Stomach smooth muscle (tissue), 2 donors: ENCODE measurements at regions not wholly inside any gene's neighbourhood (a gene's known extent, or its start where the extent isn't known, plus 50 kb on each side); places are given as distances from the start of the nearest gene placed in this dataset.

Experiments used
- H3K27ac ChIP-seq: one replicate; pipeline ENCODE4 v1.7.0; 2013; ENCODE audit warnings: mild to moderate bottlenecking, low read length, inconsistent platforms
- H3K27me3 ChIP-seq, 2 donors: one replicate each; pipeline ENCODE4 v1.7.0; 2013; ENCODE audit warnings: low read length in 2 of 2; ENCODE audit not compliant: insufficient read depth in 2 of 2, control insufficient read depth in 1 of 2
- H3K36me3 ChIP-seq, 2 donors: one replicate each; pipeline ENCODE4 v1.7.0; 2013; ENCODE audit warnings: low read length in 2 of 2; ENCODE audit not compliant: control insufficient read depth in 2 of 2, insufficient read depth in 2 of 2
- H3K4me1 ChIP-seq: one replicate; pipeline ENCODE4 v1.7.0; 2013; ENCODE audit warnings: low read length; ENCODE audit not compliant: control insufficient read depth, insufficient read depth
- H3K4me3 ChIP-seq, 2 donors: one replicate each; pipeline ENCODE4 v1.7.0; 2013; ENCODE audit warnings: low read length in 2 of 2
- H3K9ac ChIP-seq, 2 donors: one replicate each; pipeline ENCODE4 v1.7.0; 2013; ENCODE audit warnings: low read length in 2 of 2, mild to moderate bottlenecking in 1 of 2
- H3K9me3 ChIP-seq, 2 donors: one replicate each; pipeline ENCODE4 v1.7.0; 2013; ENCODE audit warnings: low read length in 2 of 2; ENCODE audit not compliant: control insufficient read depth in 2 of 2
- donor health status: healthy.
- donor health status: Pancreatic carcinoma.

DNA sequence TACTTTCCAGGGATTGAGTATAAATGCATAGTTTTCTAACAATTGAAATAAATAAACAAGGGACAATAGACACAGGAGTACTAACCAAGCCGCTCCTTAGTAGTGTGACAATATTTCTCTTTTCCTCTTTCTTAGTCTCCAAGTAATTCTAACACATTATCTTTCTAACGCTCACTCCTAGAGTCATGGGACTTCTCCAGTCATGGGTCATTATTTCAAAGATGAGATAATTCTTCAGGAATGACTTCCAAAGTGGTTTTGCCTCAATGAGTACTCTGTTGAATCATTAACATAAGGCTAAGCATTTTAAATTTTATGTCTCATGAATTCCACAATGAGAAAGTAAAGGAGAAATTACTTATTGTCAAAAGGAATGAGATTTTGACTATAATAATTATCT, 605.8 kb upstream of the ADAMTS5 start:
- H3K9ac ChIP-seq = no peak overlapping the region
- H3K36me3 ChIP-seq = no peaks in the 10 kb centered on the region
- no peaks in the 10 kb centered on the region for H3K9me3 ChIP-seq
- H3K4me3 ChIP-seq = no peak overlapping the region
- H3K4me1 ChIP-seq = peaks cover 6% of the 10 kb centered on the region
- H3K27ac ChIP-seq = no peak overlapping the region
- H3K27me3 ChIP-seq = no peaks in the 10 kb centered on the region

GRCh38 chr21:27571706-27572105, 604.8 kb upstream of the ADAMTS5 start:
- Histone ChIP-seq H3K36me3 (no peaks in the 10 kb centered on the region), H3K9me3 (no peaks in the 10 kb centered on the region), H3K4me1 (peaks cover 6% of the 10 kb centered on the region), H3K4me3 (no peak overlapping the region), H3K9ac (no peak overlapping the region), H3K27me3 (no peaks in the 10 kb centered on the region), H3K27ac (no peak overlapping the region)

DNA sequence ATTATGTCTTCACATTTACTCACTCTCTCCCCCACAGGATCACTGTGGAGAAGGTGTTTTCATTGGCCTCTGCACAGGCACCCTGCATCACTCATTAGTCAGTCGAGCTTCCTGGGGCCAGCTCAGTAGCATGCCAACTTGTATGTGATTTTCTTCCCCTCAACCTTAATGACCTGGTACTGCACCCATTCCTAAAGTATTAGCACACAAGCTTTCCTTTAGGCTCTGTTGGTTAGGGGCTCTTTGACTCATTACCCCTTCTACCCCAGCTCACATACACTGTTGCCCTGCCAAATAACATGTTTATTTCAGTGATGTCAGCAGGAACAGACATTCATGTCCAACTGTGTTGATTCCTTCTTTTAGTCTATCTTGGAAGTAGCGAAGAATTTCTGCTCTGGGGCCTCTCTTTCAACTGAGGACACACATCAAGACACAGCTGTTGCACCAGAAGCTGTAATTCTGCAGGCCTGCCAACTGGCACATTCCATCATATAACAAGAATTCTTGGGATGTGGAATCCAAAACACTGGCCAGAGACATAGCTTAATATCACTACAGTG, 603.5 kb upstream of the ADAMTS5 start:
- no peaks in the 10 kb centered on the region for H3K9me3 ChIP-seq
- no peak overlapping the region for H3K4me3 ChIP-seq
- peaks cover 6% of the 10 kb centered on the region for H3K4me1 ChIP-seq
- H3K36me3 ChIP-seq = no peaks in the 10 kb centered on the region
- no peak overlapping the region for H3K9ac ChIP-seq
- no peaks in the 10 kb centered on the region for H3K27me3 ChIP-seq
- no peak overlapping the region for H3K27ac ChIP-seq

GRCh38 chr21:27569831-27570230, 602.9 kb upstream of the ADAMTS5 start:
- Histone ChIP-seq H3K9ac (no peak overlapping the region), H3K4me3 (no peak overlapping the region), H3K9me3 (no peaks in the 10 kb centered on the region), H3K4me1 (peaks cover 6% of the 10 kb centered on the region), H3K27ac (no peak overlapping the region), H3K27me3 (no peaks in the 10 kb centered on the region), H3K36me3 (no peaks in the 10 kb centered on the region)

- Histone ChIP-seq H3K27ac (no peak overlapping the region), H3K4me1 (peaks cover 6% of the 10 kb centered on the region)
Observed at GRCh38 chr21:27569091-27569490, 602.2 kb upstream of the ADAMTS5 start.

GRCh38 chr21:27567381-27567780, 600.5 kb upstream of the ADAMTS5 start:
- H3K9ac ChIP-seq = no peak overlapping the region
- no peak overlapping the region for H3K4me3 ChIP-seq
- no peak overlapping the region for H3K27ac ChIP-seq
- no peaks in the 10 kb centered on the region for H3K9me3 ChIP-seq
- H3K4me1 ChIP-seq = peaks cover 6% of the 10 kb centered on the region
- H3K36me3 ChIP-seq = no peaks in the 10 kb centered on the region
- no peaks in the 10 kb centered on the region for H3K27me3 ChIP-seq

More at GRCh38 chr21:27569091-27569490, 602.2 kb upstream of the ADAMTS5 start:
- Histone ChIP-seq H3K9me3 (no peaks in the 10 kb centered on the region), H3K27me3 (no peaks in the 10 kb centered on the region), H3K4me3 (no peak overlapping the region), H3K9ac (no peak overlapping the region), H3K36me3 (no peaks in the 10 kb centered on the region)

GRCh38 chr21:27566521-27566920, 599.6 kb upstream of the ADAMTS5 start:
- Histone ChIP-seq H3K9ac (no peak overlapping the region), H3K27ac (no peak overlapping the region), H3K27me3 (no peaks in the 10 kb centered on the region), H3K4me3 (no peak overlapping the region), H3K4me1 (peaks cover 6% of the 10 kb centered on the region), H3K9me3 (no peaks in the 10 kb centered on the region), H3K36me3 (no peaks in the 10 kb centered on the region)

DNA sequence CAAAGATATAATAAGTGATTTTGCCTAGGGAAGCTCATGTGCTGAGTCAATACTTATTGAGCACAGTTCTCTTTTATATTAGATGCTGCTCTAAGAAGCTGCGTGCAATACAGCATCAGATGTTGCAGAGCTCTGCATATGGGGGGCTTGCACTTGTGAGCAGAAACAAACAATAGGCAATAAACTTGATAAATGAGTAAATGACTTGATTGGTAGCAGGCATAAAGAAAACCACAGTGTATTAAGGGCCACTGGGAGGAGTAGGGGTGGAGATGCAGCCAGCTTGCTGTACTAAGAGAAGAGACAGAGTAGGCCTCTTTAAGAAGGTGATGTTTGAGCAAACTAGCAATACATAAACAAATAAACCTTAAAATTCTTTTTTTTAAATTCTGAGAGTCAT, 598.5 kb upstream of the ADAMTS5 start:
- H3K27me3 ChIP-seq = no peaks in the 10 kb centered on the region
- H3K4me1 ChIP-seq = peaks cover 5% of the 10 kb centered on the region
- no peak overlapping the region for H3K4me3 ChIP-seq
- no peaks in the 10 kb centered on the region for H3K36me3 ChIP-seq
- H3K9me3 ChIP-seq = no peaks in the 10 kb centered on the region
- no peak overlapping the region for H3K27ac ChIP-seq
- H3K9ac ChIP-seq = no peak overlapping the region

DNA sequence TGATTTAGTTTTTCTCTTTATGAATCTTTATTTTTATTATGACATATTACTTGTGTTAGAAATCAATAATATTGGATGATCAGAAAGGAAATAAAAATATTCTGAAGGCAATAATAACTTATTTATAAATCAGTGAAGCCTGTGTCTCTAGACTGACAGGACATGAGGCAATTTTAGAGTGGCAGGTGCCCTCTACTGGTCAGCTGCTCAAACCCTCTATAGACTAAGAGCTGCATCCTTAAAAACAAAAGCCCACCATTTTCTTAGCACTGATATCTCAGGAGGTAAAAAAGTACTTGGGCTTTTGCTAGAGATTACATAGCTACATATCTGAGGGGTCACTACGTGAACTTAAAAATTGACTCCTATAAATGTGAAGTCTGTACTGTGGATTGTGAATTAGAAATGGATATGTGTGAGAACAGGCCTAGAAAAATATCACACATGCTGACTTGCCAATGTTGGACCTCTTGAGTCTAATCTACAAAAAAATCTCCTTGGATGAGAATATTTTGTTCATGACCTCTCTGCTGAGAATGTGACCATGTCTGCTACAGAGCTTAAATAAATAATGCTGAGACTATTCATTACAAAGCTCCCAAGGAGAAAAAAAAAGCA, 597.9 kb upstream of the ADAMTS5 start:
- no peak overlapping the region for H3K9ac ChIP-seq
- no peak overlapping the region for H3K27ac ChIP-seq
- no peak overlapping the region for H3K4me3 ChIP-seq
- peaks cover under 1% of the 10 kb centered on the region for H3K4me1 ChIP-seq
- H3K9me3 ChIP-seq = no peaks in the 10 kb centered on the region
- H3K27me3 ChIP-seq = no peaks in the 10 kb centered on the region
- H3K36me3 ChIP-seq = no peaks in the 10 kb centered on the region

GRCh38 chr21:27562303-27562702, 595.4 kb upstream of the ADAMTS5 start:
- Histone ChIP-seq H3K4me3 (no peak overlapping the region), H3K4me1 (no peaks in the 10 kb centered on the region), H3K36me3 (no peaks in the 10 kb centered on the region), H3K27me3 (no peaks in the 10 kb centered on the region), H3K9me3 (no peaks in the 10 kb centered on the region), H3K9ac (no peak overlapping the region), H3K27ac (no peak overlapping the region)

GRCh38 chr21:27561116-27561515, 594.2 kb upstream of the ADAMTS5 start:
- Histone ChIP-seq H3K27me3 (no peaks in the 10 kb centered on the region), H3K27ac (no peak overlapping the region), H3K4me3 (no peak overlapping the region)

More at GRCh38 chr21:27561116-27561515, 594.2 kb upstream of the ADAMTS5 start:
- Histone ChIP-seq H3K4me1 (no peaks in the 10 kb centered on the region), H3K9ac (no peak overlapping the region), H3K9me3 (no peaks in the 10 kb centered on the region), H3K36me3 (no peaks in the 10 kb centered on the region)
